ENCODE measurements at regions not wholly inside any gene's neighbourhood (a gene's known extent, or its start where the extent isn't known, plus 50 kb on each side); places are given as distances from the start of the nearest gene placed in this dataset.

- H3K36me3 Mint-ChIP-seq: no peaks in the 10 kb centered on the region
- no peak overlapping the region for H3K27ac ChIP-seq (ENCODE audit: low read length)
- no peak for ATAC-seq (replicated peaks in 1 of 4)
- no peak overlapping the region for H3K27ac Mint-ChIP-seq
- CTCF ChIA-PET: no interaction called here
- 75% methylated on average over 4 of the region's 6 CpGs for WGBS (ENCODE audit: insufficient coverage)
- H3K27me3 Mint-ChIP-seq: peaks cover 13 to 14% of the 10 kb centered on the region in 2 donors
- H3K9me3 ChIP-seq: no peaks in the 10 kb centered on the region
- peaks cover 0 to 4% (median 0%) of the 10 kb centered on the region in 3 donors for H3K9me3 Mint-ChIP-seq
- H3K36me3 ChIP-seq (ENCODE audit: control insufficient read depth in 2 of 2, extremely low read depth in 1 of 2, insufficient read depth in 1 of 2, low read length in 1 of 2): no peaks in the 10 kb centered on the region
- POLR2A ChIA-PET: no interaction called here
- peaks cover 0 to 44% of the 10 kb centered on the region in 2 experiments for H3K27me3 ChIP-seq (replicated peaks in 1 of 2; ENCODE audit: control insufficient read depth in 2 of 2, extremely low read depth in 1 of 2, insufficient read depth in 2 of 2, low read length in 1 of 2)
- no peaks in the 10 kb centered on the region for H3K4me1 ChIP-seq (ENCODE audit: control insufficient read depth in 1 of 2, extremely low read depth in 1 of 2, insufficient read depth in 2 of 2, low read length in 2 of 2)
- no peak overlapping the region for H3K4me3 Mint-ChIP-seq
- no peaks in the 10 kb centered on the region for H3K4me1 Mint-ChIP-seq
- no peak overlapping the region for H3K4me3 ChIP-seq (ENCODE audit: control insufficient read depth in 1 of 2, extremely low read depth in 1 of 2, low read length in 1 of 2)
- DNase-seq: no peak
These were observed 1508.3 kb downstream of the TBC1D22A start for GRCh38 chr22:48270731-48271130.

GRCh38 chr22:48268771-48269552 is 1506.5 kb downstream of the TBC1D22A start:
- peaks cover 14% of the 10 kb centered on the region in 2 donors for H3K27me3 Mint-ChIP-seq
- ATAC-seq (replicated peaks in 1 of 4) (no peak), DNase-seq (no peak)
- Histone ChIP-seq H3K36me3 (ENCODE audit: control insufficient read depth in 2 of 2, extremely low read depth in 1 of 2, insufficient read depth in 1 of 2, low read length in 1 of 2) (no peaks in the 10 kb centered on the region), H3K27ac (ENCODE audit: low read length) (no peak overlapping the region), H3K4me1 (ENCODE audit: control insufficient read depth in 1 of 2, extremely low read depth in 1 of 2, insufficient read depth in 2 of 2, low read length in 2 of 2) (no peaks in the 10 kb centered on the region), H3K4me3 (ENCODE audit: control insufficient read depth in 1 of 2, extremely low read depth in 1 of 2, low read length in 1 of 2) (no peak overlapping the region), H3K27me3 (replicated peaks in 1 of 2; ENCODE audit: control insufficient read depth in 2 of 2, extremely low read depth in 1 of 2, insufficient read depth in 2 of 2, low read length in 1 of 2) (peaks cover 0 to 45% of the 10 kb centered on the region in 2 experiments), H3K9me3 (no peaks in the 10 kb centered on the region)
- no peaks in the 10 kb centered on the region for H3K4me1 Mint-ChIP-seq
- H3K9me3 Mint-ChIP-seq: peaks cover 0 to 4% (median 0%) of the 10 kb centered on the region in 3 donors
- H3K27ac Mint-ChIP-seq: no peak overlapping the region
- CTCF ChIA-PET: no interaction called here
- WGBS (ENCODE audit: insufficient coverage): 88% methylated on average over 21 of the region's 24 CpGs
- POLR2A ChIA-PET: no interaction called here
- no peak overlapping the region for H3K4me3 Mint-ChIP-seq
- H3K36me3 Mint-ChIP-seq: no peaks in the 10 kb centered on the region

GRCh38 chr22:48268293-48268692 is 1505.8 kb downstream of the TBC1D22A start:
- POLR2A ChIA-PET: no interaction called here
- peaks cover 14% of the 10 kb centered on the region in 2 donors for H3K27me3 Mint-ChIP-seq
- H3K4me1 Mint-ChIP-seq: no peaks in the 10 kb centered on the region
- H3K27ac ChIP-seq (ENCODE audit: low read length): no peak overlapping the region
- 72% methylated on average over 7 of the region's 11 CpGs for WGBS (ENCODE audit: insufficient coverage)
- ATAC-seq (replicated peaks in 1 of 4) (no peak), DNase-seq (no peak)
- no peak overlapping the region for H3K4me3 Mint-ChIP-seq
- no peak overlapping the region for H3K4me3 ChIP-seq (ENCODE audit: control insufficient read depth in 1 of 2, extremely low read depth in 1 of 2, low read length in 1 of 2)
- no peaks in the 10 kb centered on the region for H3K9me3 ChIP-seq
- no peaks in the 10 kb centered on the region for H3K36me3 ChIP-seq (ENCODE audit: control insufficient read depth in 2 of 2, extremely low read depth in 1 of 2, insufficient read depth in 1 of 2, low read length in 1 of 2)
- H3K4me1 ChIP-seq (ENCODE audit: control insufficient read depth in 1 of 2, extremely low read depth in 1 of 2, insufficient read depth in 2 of 2, low read length in 2 of 2): no peaks in the 10 kb centered on the region
- CTCF ChIA-PET: no interaction called here
- H3K9me3 Mint-ChIP-seq: peaks cover 0 to 4% (median 0%) of the 10 kb centered on the region in 3 donors
- peaks cover 0 to 50% of the 10 kb centered on the region in 2 experiments for H3K27me3 ChIP-seq (replicated peaks in 1 of 2; ENCODE audit: control insufficient read depth in 2 of 2, extremely low read depth in 1 of 2, insufficient read depth in 2 of 2, low read length in 1 of 2)
- no peak overlapping the region for H3K27ac Mint-ChIP-seq
- H3K36me3 Mint-ChIP-seq: no peaks in the 10 kb centered on the region

- H3K9me3 ChIP-seq: no peaks in the 10 kb centered on the region
- no peaks in the 10 kb centered on the region for H3K36me3 Mint-ChIP-seq
- H3K27me3 Mint-ChIP-seq: peaks cover 10 to 16% of the 10 kb centered on the region in 2 donors
- H3K36me3 ChIP-seq (ENCODE audit: control insufficient read depth in 2 of 2, extremely low read depth in 1 of 2, insufficient read depth in 1 of 2, low read length in 1 of 2): no peaks in the 10 kb centered on the region
- H3K27me3 ChIP-seq (replicated peaks in 1 of 2; ENCODE audit: control insufficient read depth in 2 of 2, extremely low read depth in 1 of 2, insufficient read depth in 2 of 2, low read length in 1 of 2): peaks cover 0 to 53% of the 10 kb centered on the region in 2 experiments
- no peak for DNase-seq
- CTCF ChIA-PET: no interaction called here
- peaks cover 0 to 4% (median 0%) of the 10 kb centered on the region in 3 donors for H3K9me3 Mint-ChIP-seq
- no peak for ATAC-seq (replicated peaks in 1 of 4)
- no peaks in the 10 kb centered on the region for H3K4me1 Mint-ChIP-seq
- H3K4me1 ChIP-seq (ENCODE audit: control insufficient read depth in 1 of 2, extremely low read depth in 1 of 2, insufficient read depth in 2 of 2, low read length in 2 of 2): no peaks in the 10 kb centered on the region
- POLR2A ChIA-PET: no interaction called here
- H3K4me3 Mint-ChIP-seq: no peak overlapping the region
- H3K27ac Mint-ChIP-seq: no peak overlapping the region
- H3K27ac ChIP-seq (ENCODE audit: low read length): no peak overlapping the region
- H3K4me3 ChIP-seq (ENCODE audit: control insufficient read depth in 1 of 2, extremely low read depth in 1 of 2, low read length in 1 of 2): no peak overlapping the region
- 49% methylated on average over 6 of the region's 10 CpGs for WGBS (ENCODE audit: insufficient coverage)
These were observed 1505.2 kb downstream of the TBC1D22A start for GRCh38 chr22:48267681-48268080.

GRCh38 chr22:48265000-48265625 is 1502.7 kb downstream of the TBC1D22A start:
- Mint-ChIP-seq H3K27ac (no peak overlapping the region), H3K27me3 (peaks cover 6 to 11% of the 10 kb centered on the region in 2 donors), H3K4me1 (no peaks in the 10 kb centered on the region), H3K4me3 (no peak overlapping the region), H3K36me3 (no peaks in the 10 kb centered on the region), H3K9me3 (no peaks in the 10 kb centered on the region)
- ChIA-PET POLR2A (no interaction called here), CTCF (no interaction called here)
- ATAC-seq (replicated peaks in 1 of 4) (no peak), DNase-seq (no peak)
- Histone ChIP-seq H3K27me3 (replicated peaks in 1 of 2; ENCODE audit: control insufficient read depth in 2 of 2, extremely low read depth in 1 of 2, insufficient read depth in 2 of 2, low read length in 1 of 2) (peaks cover 0 to 48% of the 10 kb centered on the region in 2 experiments), H3K4me3 (ENCODE audit: control insufficient read depth in 1 of 2, extremely low read depth in 1 of 2, low read length in 1 of 2) (no peak overlapping the region), H3K36me3 (ENCODE audit: control insufficient read depth in 2 of 2, extremely low read depth in 1 of 2, insufficient read depth in 1 of 2, low read length in 1 of 2) (no peaks in the 10 kb centered on the region), H3K27ac (ENCODE audit: low read length) (no peak overlapping the region), H3K9me3 (no peaks in the 10 kb centered on the region), H3K4me1 (ENCODE audit: control insufficient read depth in 1 of 2, extremely low read depth in 1 of 2, insufficient read depth in 2 of 2, low read length in 2 of 2) (no peaks in the 10 kb centered on the region)
- WGBS (ENCODE audit: insufficient coverage): 95% methylated on average over 15 of the region's 34 CpGs

GRCh38 chr22:48264586-48264985 is 1502.1 kb downstream of the TBC1D22A start:
- H3K9me3 ChIP-seq: no peaks in the 10 kb centered on the region
- H3K27ac ChIP-seq (ENCODE audit: low read length): no peak overlapping the region
- no peaks in the 10 kb centered on the region for H3K4me1 ChIP-seq (ENCODE audit: control insufficient read depth in 1 of 2, extremely low read depth in 1 of 2, insufficient read depth in 2 of 2, low read length in 2 of 2)
- Mint-ChIP-seq H3K4me3 (no peak overlapping the region), H3K27me3 (peaks cover 6 to 11% of the 10 kb centered on the region in 2 donors), H3K9me3 (no peaks in the 10 kb centered on the region), H3K4me1 (no peaks in the 10 kb centered on the region), H3K27ac (no peak overlapping the region), H3K36me3 (no peaks in the 10 kb centered on the region)
- H3K4me3 ChIP-seq (ENCODE audit: control insufficient read depth in 1 of 2, extremely low read depth in 1 of 2, low read length in 1 of 2): no peak overlapping the region
- peaks cover 0 to 46% of the 10 kb centered on the region in 2 experiments for H3K27me3 ChIP-seq (replicated peaks in 1 of 2; ENCODE audit: control insufficient read depth in 2 of 2, extremely low read depth in 1 of 2, insufficient read depth in 2 of 2, low read length in 1 of 2)
- WGBS (ENCODE audit: insufficient coverage): 86% methylated on average over 14 of the region's 14 CpGs
- DNase-seq (no peak), ATAC-seq (replicated peaks in 1 of 4) (no peak)
- ChIA-PET POLR2A (no interaction called here), CTCF (no interaction called here)
- H3K36me3 ChIP-seq (ENCODE audit: control insufficient read depth in 2 of 2, extremely low read depth in 1 of 2, insufficient read depth in 1 of 2, low read length in 1 of 2): no peaks in the 10 kb centered on the region

Measured in T-cell (primary cell).